Liver (tissue), 3 donors: ENCODE measurements at regions not wholly inside any gene's neighbourhood (a gene's known extent, or its start where the extent isn't known, plus 50 kb on each side); places are given as distances from the start of the nearest gene placed in this dataset.

Experiments
- ATF3 ChIP-seq: IDR thresholded peaks from 2 replicates; pipeline ENCODE4 v1.6.1; 2016; ENCODE audit warnings: antibody characterized with exemption
- CTCF ChIP-seq: fragments of 150-350 bp; IDR thresholded peaks from 2 replicates; pipeline ENCODE4 v1.5.1; 2017; ENCODE audit warnings: improper control_type of control experiment, low read depth, low read length; ENCODE audit not compliant: missing input control
- HNF4G ChIP-seq: IDR thresholded peaks from 2 replicates; pipeline ENCODE4 v1.6.1; 2016; ENCODE audit warnings: antibody characterized with exemption
- JUND ChIP-seq, 2 donors: IDR thresholded peaks; 2 replicates each; pipeline ENCODE4 v1.6.1; 2016; ENCODE audit warnings: antibody characterized with exemption in 2 of 2
- NR2F2 ChIP-seq: IDR thresholded peaks from 2 replicates; pipeline ENCODE4 v1.6.1; 2016; ENCODE audit warnings: antibody characterized with exemption
- RAD21 ChIP-seq, 2 donors: IDR thresholded peaks; 2 replicates each; pipeline ENCODE4 v1.6.1; 2016; ENCODE audit warnings: antibody characterized with exemption in 2 of 2, mild to moderate bottlenecking in 2 of 2
- REST ChIP-seq: IDR thresholded peaks from 2 replicates; pipeline ENCODE4 v1.6.1; 2016; ENCODE audit warnings: antibody characterized with exemption, mild to moderate bottlenecking
- RXRA ChIP-seq, 2 donors: IDR thresholded peaks; 2 replicates each; pipeline ENCODE4 v1.6.1; 2017 to 2018; ENCODE audit warnings: antibody characterized with exemption in 2 of 2, mild to moderate bottlenecking in 1 of 2
- YY1 ChIP-seq: IDR thresholded peaks from 2 replicates; pipeline ENCODE4 v1.6.1; 2016; ENCODE audit warnings: antibody characterized with exemption, mild to moderate bottlenecking
- ZBTB33 ChIP-seq: IDR thresholded peaks from 2 replicates; pipeline ENCODE4 v1.6.1; 2016; ENCODE audit warnings: antibody characterized with exemption
- donor health status: healthy.
- donor health status: healthy.

- no peak for TF ChIP-seq CTCF
- no peak for TF ChIP-seq JUND (IDR thresholded peaks at IDR 0.05)
- no peak for TF ChIP-seq YY1
- TF ChIP-seq RXRA (IDR thresholded peaks at IDR 0.05), result no peak
- TF ChIP-seq RAD21 (IDR thresholded peaks at IDR 0.05), result no peak
- no peak for TF ChIP-seq NR2F2
- TF ChIP-seq HNF4G, result no peak
- TF ChIP-seq REST, result no peak
- TF ChIP-seq ATF3, result no peak
- TF ChIP-seq ZBTB33, result no peak
Observed at GRCh38 chr10:75305675-75306074, 69.9 kb upstream of the COMTD1 start.
